HG02678 (cell line): ENCODE measurements at regions not wholly inside any gene's neighbourhood (a gene's known extent, or its start where the extent isn't known, plus 50 kb on each side); places are given as distances from the start of the nearest gene placed in this dataset.

ENCODE experiments used
- ATAC-seq: cut with Tn5 transposase; IDR thresholded peaks from one replicate; pipeline ENCODE4 v1.9.1; 2021; ENCODE audit warnings: mild to moderate bottlenecking, moderate library complexity; ENCODE audit not compliant: unreplicated experiment

DNA sequence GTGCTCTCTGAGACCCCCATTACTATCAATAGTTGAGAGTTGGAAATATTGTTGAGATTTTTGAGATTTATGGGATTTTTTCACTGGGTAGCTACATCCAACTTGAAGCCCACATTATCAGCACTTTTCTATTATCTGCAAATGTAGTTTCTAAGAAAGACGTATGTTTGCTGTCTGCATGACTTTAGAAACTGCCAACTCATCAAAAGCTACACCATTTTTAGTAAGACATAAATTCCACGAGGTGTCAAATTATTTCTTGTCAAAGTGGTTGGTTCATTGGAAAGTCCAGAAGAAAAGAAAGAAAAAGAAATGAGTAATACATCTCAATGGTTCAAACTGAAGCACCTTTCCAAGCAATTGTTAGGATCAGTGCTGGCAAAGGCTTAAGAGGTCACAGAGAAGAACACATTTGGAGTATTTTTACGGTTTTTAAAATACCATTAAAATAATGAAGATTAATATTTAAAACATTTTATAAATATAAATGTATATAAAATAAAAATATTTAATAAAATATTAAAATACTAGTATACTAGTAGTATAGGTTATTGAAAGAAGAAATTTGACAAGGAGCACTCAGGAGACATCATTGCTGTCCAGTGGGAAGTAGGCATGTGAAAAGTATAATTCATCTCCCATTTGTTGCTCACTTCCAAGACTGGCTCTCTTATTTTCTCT is 463.5 kb downstream of the TAFA4 start:
- no peak for ATAC-seq

DNA sequence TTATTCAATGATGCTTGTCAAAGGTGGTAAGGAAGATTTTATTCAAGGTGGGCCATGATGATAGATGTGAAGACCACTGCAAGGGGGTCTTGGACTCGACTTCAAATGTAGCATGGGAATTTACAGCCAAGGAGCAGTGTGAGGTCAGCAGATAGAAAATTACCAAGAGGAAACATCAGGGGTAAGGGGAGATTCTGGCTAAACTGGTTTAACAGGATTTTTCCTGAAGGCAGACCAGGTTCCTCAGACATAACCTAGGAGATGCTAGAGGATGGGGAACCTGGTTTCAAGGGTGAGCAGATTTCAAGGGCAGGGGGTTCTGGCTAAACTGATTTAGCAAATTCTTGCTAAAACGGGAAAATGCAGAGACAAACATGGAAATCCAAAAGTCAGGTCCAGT is 464.9 kb downstream of the TAFA4 start:
- ATAC-seq: no peak

DNA sequence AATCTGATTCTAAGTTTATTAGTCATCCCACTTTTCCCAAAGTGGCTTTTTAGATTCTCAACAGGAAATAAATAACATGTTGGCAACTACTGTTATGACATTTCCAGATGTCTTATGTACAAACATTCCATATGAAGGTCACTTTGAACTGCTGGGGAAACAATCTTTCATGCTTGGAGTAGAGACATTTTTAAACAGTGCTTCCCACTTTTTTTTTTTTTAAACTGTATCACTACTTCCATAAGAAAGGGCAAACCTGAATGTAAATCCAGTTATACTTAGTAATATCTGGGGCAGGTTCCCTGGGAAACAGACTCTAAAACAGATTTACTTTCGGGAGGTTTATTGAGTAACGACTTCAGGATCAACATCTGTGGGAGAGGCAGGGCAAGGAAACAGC is 473.8 kb downstream of the TAFA4 start:
- no peak for ATAC-seq

GRCh38 chr3:68448510-68449383 is 483.6 kb downstream of the TAFA4 start:
- no peak for ATAC-seq

GRCh38 chr3:68447885-68448284 is 484.5 kb downstream of the TAFA4 start:
- no peak for ATAC-seq

GRCh38 chr3:68441054-68441453 is 491.3 kb downstream of the TAFA4 start:
- no peak for ATAC-seq

- ATAC-seq: no peak
Measured at GRCh38 chr3:68436619-68437401, 495.5 kb downstream of the TAFA4 start.

DNA sequence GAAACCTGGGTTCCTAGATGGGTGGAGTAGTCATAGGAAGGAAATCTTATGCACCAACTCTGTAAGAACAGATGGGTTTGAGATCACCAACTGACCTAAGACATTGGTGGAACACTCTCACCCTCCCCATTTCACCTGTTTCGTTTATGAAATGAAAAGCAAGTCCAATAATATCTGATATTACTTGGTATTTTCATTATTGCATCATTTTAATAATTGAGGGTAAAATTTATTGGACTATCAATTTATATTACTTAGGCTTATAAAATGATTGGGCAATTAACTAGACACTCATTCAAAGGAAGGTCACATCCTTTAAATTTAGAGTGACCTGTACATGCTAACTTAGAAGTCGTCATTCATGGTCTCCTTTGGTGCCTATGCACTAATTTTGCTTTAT is 503.9 kb downstream of the TAFA4 start:
- no peak for ATAC-seq

- no peak for ATAC-seq
Measured at GRCh38 chr3:68424796-68425460, 507.4 kb downstream of the TAFA4 start.

GRCh38 chr3:68408626-68409025 is 523.7 kb downstream of the TAFA4 start:
- ATAC-seq: no peak

- ATAC-seq: no peak
Measured at GRCh38 chr3:68403741-68404140, 528.6 kb downstream of the TAFA4 start.

DNA sequence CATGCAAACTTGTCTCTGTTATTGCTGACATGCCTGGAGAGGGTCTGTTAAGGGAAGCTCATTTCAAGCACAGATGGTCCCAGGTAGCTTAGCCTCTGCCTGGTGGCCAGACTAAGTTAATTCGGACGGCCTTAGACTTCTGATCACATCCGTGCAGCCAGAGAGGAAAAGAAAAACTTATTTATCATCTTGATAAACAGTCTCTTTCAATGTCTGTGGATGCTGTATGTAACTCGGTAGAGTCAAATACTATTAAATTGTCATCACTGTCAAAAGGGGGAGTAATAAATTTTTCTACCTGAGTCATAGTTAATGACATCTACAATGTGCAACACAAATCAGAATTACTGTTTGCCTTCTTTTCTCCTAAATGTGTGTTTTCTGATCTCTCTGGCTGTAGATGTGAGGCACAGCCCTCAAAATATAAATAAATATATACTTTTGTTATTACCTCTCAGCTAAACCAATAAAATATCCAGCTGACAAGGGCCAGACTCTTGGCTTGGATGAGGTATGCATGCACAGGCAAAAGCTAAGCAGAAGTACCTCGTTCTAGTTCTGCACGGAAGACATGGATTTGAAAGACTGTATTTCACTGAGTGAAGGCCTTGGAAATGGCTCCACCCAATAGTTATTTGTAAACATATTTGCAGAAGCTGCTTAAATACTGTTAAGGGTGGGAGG is 530.0 kb downstream of the TAFA4 start:
- ATAC-seq: no peak

DNA sequence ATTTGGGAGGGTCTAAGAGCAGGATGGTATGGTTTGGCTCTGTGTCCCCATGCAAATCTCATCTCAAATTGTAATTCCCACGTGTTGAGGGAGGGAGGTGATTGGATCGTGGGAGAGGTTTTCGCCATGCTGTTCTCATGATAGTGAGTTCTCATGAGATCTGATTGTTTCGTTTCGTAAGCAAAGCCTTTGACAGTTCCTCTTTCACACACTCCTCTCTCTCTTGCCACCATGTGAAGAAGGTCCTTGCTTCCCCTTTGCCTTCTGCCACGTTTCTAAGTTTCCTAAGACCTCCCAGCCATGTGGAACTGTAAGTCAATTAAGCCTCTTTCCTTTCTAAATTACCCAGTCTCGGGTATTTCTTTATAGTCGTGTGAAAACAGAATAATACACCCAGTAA is 553.7 kb downstream of the TAFA4 start:
- no peak for ATAC-seq

- no peak for ATAC-seq
Measured at GRCh38 chr3:68373727-68374126, 558.6 kb downstream of the TAFA4 start.

- no peak for ATAC-seq
Measured at GRCh38 chr3:68363796-68364195, 568.6 kb downstream of the TAFA4 start.

GRCh38 chr3:68360492-68360891 is 571.9 kb downstream of the TAFA4 start:
- ATAC-seq: no peak

DNA sequence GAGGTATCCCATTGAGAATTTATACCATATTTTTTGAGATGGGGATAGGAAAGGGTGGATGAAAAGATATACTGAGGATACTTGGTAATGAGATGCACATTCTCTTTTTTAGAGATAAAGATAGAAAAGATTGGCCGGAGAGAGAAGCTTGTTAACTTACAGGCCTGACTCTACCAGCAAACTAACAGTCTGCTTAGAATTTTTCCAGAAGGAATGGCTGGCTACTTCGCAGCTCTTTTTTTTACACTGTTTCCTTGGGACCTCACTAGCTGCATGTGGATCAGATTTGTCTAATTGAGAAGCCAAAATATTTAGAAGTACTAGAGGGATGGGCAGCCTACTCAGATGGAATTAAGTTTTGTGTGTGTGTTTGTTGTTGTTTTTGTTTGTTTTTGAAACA is 586.6 kb downstream of the TAFA4 start:
- no peak for ATAC-seq

DNA sequence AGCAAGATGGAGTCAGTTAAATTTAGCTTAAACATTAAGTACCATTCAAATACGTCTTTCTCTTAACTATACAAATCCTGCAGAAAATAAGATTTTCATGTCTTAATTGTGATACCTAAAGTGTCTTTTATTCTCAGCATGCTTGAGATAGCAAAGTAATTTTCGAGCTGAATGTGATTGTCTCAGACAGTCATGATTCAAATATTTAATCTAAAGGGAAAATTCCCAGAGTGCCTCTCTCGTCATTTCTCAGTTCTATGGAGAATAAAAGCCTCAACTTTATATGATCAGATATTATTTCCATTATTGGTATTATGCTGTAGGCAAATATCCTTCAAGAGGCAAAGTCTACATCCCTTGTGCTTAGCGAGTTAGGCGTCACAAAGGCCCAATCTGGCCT is 589.9 kb downstream of the TAFA4 start:
- ATAC-seq: no peak

- ATAC-seq: no peak
Measured at GRCh38 chr3:68336042-68336441, 596.3 kb downstream of the TAFA4 start.

DNA sequence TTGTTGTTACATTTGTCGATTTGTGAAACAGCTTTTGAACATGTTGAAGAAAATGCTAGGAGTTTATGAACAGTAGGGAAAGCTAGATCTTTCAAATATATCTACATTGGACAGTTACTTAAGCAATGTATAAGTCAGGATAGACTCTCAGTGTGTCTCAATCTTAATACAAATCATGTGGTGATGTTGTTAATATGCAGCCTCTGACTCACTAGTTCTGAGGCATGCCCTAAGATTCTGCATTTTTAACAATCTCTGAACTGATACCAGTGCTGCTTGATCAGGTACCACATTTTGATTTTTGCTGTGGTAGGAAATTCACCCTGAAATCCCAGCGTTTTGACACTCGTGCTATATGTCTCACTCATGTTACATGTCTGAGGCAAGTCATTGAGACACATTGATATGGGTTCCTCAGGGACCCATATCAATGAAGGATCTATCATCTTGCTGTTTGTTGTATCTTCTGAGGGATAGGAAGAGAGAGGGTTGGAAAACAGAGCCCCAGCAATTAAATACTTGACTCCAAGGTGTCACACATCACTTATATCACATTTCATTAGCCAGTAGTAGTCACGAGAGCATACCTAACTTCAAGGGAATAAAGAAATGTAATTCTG is 597.9 kb downstream of the TAFA4 start:
- ATAC-seq: no peak
